T1000 (cell line): ENCODE measurements at regions not wholly inside any gene's neighbourhood (a gene's known extent, or its start where the extent isn't known, plus 50 kb on each side); places are given as distances from the start of the nearest gene placed in this dataset.
"Not testable (repeated sequence)": the region's sequence is repeated elsewhere in the genome, so short reads cannot be mapped to it uniquely, and the experiment has no call there.

Experiments
- DNase-seq: peaks from one replicate; lab custom pipeline; 2025; ENCODE audit warnings: mixed read lengths; lab: John Stamatoyannopoulos, UW

DNA sequence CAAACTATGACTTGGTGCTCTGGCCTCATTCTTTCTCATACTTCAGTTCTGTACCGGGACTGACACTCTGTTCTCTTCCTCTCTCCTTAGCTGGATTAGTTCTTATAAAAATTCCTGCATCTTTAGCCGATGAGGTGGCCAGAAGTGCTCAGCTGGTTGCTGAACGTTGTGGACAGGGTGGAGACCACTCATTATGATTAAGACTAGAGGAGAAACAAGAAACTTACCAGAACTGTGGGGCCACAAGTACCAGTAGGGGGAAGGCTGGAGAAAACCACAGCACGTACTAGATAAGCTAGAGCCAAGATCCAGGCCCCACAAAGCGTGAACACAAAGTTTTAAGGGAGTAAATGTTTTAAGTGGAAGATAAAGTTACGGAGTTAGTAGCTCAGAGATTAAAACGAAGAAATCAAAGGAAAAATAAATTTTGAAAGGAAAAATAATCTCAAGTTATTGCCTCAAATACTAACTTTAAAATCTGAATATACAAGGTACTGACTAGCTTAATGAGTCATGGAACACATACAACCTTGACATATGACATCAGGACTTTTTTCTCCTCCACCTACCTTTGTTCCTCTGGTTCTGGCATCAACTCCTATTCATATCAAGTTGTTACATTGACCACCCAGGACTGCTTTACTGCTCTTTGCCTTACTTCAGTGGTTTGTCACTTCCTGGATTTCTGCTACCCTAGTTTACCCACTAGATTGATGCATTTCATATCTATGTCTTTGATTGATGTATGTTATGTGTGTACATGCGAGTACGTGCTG lies 469.0 kb downstream of the TFEC start:
- peak; percentile 12 for DNase-seq

DNA sequence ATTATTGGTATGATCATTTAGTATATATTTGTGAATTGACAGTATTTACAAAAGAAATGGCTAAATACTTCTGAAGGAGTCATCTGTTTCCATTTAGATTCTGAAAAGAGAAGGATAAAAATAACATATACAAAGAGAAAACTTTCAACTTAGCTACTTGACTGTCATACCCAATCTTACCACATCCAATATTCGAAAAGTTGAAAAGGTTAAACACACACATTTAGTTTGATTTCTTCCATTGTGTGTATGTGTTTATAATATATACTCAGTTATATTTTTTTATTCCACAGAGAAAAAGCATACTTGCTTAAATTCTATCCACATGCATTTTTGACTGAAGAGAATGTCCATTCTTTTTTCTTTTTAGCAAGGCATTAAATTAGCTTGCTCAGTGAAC lies 470.7 kb downstream of the TFEC start:
- DNase-seq, result no peak

GRCh38 chr7:115558161-115558560 lies 472.4 kb downstream of the TFEC start:
- no peak for DNase-seq

- DNase-seq, result not testable (repeated sequence)
These were observed 473.3 kb downstream of the TFEC start for GRCh38 chr7:115557296-115557695.

GRCh38 chr7:115552766-115553165 lies 477.8 kb downstream of the TFEC start:
- no peak for DNase-seq

- no peak for DNase-seq
These were observed 480.7 kb downstream of the TFEC start for GRCh38 chr7:115549910-115550309.

- DNase-seq, result no peak
These were observed 481.8 kb downstream of the TFEC start for GRCh38 chr7:115548756-115549155.

- DNase-seq, result no peak
These were observed 483.8 kb downstream of the TFEC start for GRCh38 chr7:115546790-115547189.

- no peak for DNase-seq
These were observed 496.8 kb downstream of the TFEC start for GRCh38 chr7:115533785-115534184.

GRCh38 chr7:115526278-115526677 lies 504.3 kb downstream of the TFEC start:
- DNase-seq, result no peak

GRCh38 chr7:115522174-115522573 lies 508.4 kb downstream of the TFEC start:
- no peak for DNase-seq

GRCh38 chr7:115516341-115516740 lies 514.2 kb downstream of the TFEC start:
- DNase-seq, result no peak

- DNase-seq, result no peak
These were observed 519.2 kb downstream of the TFEC start for GRCh38 chr7:115511330-115511729.

DNA sequence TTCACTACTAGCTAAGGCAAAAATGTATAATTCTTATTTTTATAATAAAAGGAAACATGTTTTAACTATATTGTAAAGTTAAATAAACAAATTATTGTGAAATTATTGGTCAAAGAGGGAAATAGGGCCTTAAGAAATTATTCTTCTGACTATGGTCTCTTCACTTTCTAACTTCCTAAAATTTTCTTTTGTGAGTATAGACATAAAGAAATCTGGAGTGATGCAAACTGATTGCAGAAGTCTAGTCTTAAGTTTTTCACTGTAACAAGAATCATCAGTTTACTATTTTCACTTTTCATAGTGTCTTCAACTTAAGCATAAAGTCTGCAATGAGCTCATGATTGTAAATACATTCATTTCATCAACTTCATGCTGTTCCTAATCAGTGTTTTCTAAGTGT lies 525.4 kb downstream of the TFEC start:
- DNase-seq, result no peak

- DNase-seq, result no peak
These were observed 530.6 kb downstream of the TFEC start for GRCh38 chr7:115499956-115500355.

- DNase-seq, result no peak
These were observed 534.6 kb downstream of the TFEC start for GRCh38 chr7:115496006-115496405.

GRCh38 chr7:115494529-115495147 lies 535.9 kb downstream of the TFEC start:
- DNase-seq, result no peak

DNA sequence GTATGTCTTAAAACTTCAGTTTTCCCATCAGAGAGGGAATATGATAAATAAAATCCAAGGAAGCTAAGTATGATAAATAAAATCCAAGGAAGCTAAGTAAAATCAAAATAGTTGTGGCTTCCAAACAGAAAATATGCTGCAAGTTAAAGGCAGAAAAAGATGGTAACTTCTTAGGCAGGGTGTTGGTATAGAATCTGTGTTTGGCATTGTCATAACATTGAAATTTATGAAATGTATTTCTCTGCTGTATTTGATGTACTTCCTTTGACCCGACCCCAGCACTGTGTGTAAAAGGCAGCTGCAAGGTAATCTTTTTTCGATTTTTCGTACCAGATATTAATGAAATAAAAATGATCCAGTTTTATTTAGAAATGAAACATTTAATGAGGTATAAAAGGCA lies 537.2 kb downstream of the TFEC start:
- no peak for DNase-seq

DNA sequence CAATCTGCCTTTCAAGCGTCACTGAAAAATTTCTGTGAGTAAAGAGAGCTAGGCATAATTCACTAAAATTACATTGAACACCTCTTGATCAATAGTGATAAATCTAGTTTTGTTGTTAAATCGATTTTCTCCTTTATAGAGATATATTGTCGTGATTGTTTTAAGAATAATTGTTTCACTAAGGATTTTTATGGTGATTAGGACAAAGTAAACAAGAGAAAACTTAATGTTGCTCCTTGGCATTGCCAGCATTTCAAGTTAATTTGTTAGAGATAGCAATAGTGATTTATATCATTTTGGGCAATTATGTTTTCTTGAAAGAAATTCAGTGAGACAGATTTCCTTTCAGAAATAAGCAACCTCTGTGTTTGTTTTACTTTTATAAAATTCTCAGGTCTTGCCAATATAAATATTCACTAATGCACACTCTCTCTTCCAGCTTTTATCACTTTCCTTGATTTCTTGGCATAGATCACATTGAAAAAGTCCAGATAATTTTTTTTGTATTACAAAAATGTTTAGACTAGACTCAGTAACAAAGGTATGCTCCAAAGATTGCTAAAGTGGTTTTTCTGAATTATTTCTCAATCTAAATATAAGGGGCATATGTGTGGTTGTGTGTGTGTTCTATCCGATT lies 538.7 kb downstream of the TFEC start:
- no peak for DNase-seq

- no peak for DNase-seq
These were observed 551.1 kb downstream of the TFEC start for GRCh38 chr7:115479448-115479847.

- DNase-seq, result no peak
These were observed 552.1 kb downstream of the TFEC start for GRCh38 chr7:115478426-115478825.

- no peak for DNase-seq
These were observed 553.3 kb downstream of the TFEC start for GRCh38 chr7:115477193-115477651.

GRCh38 chr7:115476671-115477181 lies 553.8 kb downstream of the TFEC start:
- DNase-seq, result no peak
